NCI-H1694 treated with DMSO at 0.1 percent for 48 hours (cell line): ENCODE measurements at regions not wholly inside any gene's neighbourhood (a gene's known extent, or its start where the extent isn't known, plus 50 kb on each side); places are given as distances from the start of the nearest gene placed in this dataset.
"Not testable (repeated sequence)": the region's sequence is repeated elsewhere in the genome, so short reads cannot be mapped to it uniquely, and the experiment has no call there.

Experiments
- DNase-seq: peaks from one replicate; lab custom pipeline; 2025; lab: John Stamatoyannopoulos, UW

DNA sequence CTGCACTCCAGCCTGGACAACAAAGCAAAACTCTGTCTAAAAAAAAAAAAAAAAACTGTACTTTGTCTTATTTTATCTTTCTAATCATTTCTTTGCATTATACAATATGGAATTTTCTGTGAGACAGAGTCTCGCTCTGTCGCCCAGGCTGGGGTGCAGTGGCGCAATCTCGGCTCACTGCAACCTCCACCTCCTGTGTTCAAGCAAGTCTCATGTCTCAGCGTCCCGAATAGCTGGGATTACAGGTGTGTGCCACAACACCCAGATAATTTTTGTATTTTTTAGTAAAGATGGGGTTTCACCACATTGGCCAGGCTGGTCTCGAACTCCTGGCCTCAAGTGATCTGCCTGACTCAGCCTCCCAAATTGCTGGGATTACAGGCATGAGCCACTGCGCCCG lies 90.0 kb downstream of the MRPL14 start:
- DNase-seq, result not testable (repeated sequence)

DNA sequence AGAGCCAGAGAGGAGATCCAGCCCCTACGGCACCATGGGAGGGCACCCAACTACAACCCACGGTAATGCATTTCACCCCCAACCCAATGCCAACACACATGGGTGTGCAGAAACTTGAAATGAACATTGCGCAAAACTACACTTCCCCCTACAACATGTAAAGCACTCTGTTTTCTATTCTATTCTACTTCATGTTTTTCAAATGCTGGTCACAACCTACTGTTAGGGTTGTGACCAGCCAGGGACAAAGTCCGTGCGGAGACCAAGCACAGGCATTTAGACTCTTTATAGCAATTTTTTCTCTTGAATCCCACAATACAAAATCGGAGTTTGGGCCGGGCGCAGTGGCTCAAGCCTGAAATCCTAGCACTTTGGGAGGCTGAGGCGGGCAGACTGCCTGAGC lies 90.6 kb downstream of the MRPL14 start:
- DNase-seq, result no peak

DNA sequence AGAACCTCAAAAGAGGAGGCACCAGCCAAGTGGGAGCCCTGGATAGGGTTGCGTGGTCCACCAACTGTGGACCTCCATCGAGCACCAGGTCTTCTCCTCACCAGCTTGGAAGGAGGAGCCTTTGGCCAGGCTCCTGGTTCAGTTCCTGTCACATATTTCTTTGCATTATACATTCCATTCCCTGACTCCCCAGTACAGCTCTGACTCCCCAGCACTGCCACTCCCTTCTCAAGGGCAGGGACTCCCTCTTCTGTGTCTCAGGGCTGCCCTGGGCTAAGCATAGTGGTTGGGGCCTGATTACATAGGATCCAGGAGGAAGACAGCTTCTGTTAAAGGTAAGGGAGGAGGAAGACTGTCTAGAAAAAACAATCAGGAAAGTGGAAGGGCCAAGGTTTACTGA lies 91.1 kb downstream of the MRPL14 start:
- no peak for DNase-seq

DNA sequence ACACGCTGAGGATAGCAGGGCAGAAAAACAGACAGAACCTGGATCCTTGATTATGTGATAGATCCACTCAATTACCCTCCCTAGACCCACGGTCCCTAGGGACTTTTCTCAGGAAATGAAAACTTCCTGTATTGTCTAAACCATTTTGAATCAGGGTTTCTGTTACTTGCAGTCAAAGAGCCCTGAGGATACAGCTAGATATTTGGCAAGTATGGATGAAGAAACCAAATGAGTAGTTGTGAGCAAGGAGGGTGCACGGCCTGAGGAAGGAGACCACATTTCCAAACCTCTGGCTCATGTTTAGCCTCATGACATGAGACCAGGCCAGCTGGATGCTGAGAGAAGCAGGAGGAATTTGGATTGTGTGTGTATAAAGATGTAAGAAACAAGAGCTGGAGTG lies 91.6 kb downstream of the MRPL14 start:
- DNase-seq, result no peak

DNA sequence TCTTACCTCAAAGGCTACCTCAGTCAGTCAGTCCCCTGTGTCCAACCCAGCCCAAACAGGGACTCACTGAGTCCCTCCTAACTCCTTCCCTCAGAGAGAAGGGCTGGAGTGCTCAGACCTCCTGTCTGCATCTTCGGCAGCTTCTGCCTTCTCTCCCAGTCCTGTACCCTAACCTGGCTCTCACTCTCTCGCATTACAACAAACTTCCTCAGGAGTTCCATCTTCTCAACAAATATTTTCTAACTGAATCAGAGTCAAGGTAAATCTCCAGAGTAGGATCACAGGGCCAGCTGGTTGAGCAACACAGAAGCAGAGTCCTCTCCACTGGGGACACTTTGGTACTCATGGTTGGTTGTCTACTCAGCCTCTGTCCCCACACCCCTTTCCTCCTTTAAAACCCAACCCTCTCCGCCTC lies 92.3 kb downstream of the MRPL14 start:
- no peak for DNase-seq

DNA sequence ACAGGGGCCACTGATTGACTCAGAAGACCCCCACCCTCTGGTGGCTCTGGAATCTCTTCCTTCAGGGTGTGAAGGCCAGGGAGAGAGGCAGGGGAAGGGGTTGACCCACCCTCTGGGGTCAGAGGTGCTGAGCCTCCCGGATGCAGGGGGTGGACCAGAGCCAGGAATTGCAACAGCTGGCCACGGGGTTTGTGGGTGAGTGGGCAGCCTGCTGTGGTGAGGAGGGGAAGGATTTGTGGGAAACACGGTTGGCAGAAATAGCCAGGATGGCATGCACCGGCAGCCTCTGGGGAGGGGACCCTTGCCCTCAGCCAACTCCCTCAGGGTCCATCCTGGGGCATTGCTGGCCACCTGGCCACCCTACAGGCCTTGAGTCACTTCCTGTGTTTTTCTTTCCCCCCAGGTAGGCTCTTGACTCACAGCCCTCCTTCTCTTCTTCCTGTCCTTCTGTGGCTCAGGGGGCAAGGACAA lies 92.8 kb downstream of the MRPL14 start:
- no peak for DNase-seq

GRCh38 chr6:44030812-44031454 lies 96.3 kb downstream of the MRPL14 start:
- no peak for DNase-seq

DNA sequence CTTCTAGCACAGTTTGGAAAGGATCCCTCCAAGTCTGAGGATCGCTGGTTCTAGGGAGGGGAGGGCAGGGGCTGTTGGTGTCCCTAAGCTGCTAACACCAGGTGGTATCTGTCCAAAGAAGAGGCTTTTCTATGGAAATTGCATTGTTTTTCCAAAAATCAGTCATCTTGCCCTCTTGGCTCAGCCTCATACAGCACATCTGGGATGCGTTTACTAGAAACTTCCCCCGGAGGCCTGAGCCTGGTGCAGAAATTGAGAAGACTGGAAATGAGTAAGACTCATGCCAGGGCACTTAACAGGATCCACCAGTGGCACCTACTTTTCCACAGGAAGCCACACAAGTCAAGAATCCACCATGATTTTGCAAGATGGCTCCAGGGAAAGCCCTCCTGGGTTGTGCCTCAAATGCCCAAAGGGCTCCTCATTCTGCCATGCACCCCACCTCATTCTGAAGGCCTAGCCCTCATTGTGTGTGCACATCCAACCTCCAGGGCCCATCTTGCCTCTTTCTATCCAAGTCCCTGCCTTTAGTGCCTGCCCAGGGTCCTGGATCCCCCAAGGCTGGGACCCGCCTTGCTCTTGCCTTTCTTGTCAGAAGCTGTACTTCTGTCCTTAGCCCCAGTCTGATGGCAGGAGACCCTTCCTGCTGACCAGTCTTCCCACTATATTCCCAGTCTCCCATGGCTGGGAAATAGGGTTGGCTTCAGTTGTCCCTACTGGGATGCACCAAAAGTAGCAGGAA lies 97.6 kb downstream of the MRPL14 start:
- DNase-seq, result no peak

- no peak for DNase-seq
Measured at GRCh38 chr6:44028789-44029310, 98.4 kb downstream of the MRPL14 start.

DNA sequence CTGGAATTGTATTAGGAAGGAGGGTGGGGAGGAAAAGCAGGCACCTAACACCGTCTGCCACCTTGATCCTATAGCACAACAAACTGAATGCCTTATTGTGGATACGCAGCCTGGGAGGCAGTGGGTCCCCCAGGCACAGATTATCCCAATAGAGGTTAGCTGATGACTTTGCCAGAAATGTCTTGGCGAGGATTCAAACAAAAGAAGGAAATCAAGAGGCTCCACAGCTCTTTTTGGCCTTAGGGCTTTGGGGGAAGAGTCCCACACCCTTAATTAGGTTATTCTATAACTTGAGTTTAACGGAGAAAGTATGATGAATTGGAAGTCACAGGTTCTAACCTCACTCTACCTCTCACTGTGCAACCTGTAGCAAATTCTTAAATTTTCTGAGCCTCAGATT lies 102.0 kb downstream of the MRPL14 start:
- DNase-seq, result no peak

DNA sequence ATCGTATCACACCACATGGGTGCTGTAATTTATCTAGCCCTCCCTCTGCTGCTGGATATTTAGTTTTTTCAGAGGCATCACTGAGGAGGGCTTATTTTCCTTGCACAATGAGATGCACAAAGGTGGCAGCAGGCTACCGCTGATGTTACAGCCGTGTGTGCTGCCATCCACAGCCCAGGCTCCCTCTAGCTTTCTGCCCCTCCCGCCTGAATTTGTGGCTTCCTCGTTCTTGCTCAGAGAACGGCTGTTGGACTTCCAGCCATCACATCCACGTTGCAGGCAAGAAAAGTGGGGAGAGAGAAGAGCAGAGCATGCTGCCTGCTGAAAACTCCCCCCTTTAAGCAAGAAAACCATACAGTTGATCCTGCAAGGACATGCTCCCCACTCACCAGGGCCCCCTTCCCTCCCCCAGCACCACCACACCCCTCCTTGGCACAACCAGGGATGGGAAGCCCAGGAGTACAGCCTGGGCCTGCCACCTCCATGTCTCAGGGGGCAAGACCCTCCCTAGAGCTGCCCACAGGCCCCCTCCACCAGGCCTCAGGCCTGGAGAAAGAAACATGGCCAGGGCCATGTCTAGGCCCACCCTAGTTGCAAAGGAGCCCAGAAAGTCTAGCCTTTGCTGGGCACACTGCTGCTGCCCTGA lies 102.6 kb downstream of the MRPL14 start:
- no peak for DNase-seq

GRCh38 chr6:44023586-44024454 lies 103.4 kb downstream of the MRPL14 start:
- no peak for DNase-seq

DNA sequence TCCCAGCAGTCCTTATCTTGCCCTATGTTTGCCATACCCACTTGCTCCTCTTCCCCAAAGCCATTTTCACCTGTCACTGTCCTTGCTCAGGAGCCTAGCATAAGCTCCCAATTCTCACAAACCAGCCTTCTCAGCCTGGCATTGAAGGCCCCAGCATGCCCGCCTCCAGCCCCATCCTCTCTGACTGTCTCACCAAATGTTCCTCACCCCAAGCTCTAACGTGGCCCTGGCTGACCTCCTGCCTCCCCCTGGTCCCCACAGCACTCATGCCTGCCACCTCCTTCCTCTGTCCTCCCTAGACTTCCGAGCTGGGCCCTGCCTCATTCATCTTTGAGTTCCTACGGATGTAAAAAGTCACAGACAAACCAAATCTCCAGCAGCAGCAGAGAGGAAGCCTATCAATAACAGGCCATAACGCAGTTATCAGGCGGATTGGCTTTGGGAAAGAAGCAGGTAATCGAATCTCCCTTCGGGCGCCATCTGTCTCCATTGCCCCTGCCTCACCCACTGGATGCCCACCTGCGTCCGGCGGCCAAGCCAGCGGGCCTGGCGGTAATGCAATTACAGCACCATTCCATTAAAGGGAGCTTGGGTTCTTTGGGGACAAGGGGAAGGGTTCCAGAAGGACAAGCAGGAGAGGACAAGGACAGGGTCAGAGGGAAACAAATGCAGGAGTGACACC lies 104.4 kb downstream of the MRPL14 start:
- DNase-seq, result no peak

GRCh38 chr6:44022296-44022661 lies 105.0 kb downstream of the MRPL14 start:
- no peak for DNase-seq

- DNase-seq, result no peak
Measured at GRCh38 chr6:44021589-44022295, 105.5 kb downstream of the MRPL14 start.

GRCh38 chr6:44020664-44021425 lies 106.4 kb downstream of the MRPL14 start:
- no peak for DNase-seq

DNA sequence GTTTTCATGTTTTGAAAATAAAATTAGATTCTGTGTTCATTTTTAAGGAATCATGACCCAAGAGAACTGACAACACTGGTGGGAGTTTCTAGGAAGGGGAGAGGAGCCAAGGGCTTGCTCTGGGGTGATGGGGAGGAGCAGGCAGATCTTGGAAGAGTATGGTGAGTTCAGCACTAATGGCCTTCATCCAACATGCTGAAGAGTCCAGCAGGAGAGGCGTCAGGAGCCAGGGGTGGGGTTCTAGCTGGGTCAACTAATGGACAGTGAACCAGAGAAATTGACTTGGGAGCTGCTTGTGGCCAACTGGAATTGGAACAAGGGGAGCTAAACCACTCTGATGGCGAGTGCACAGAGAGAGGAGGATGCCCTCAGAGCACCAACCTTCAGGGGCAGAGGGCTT lies 107.1 kb downstream of the MRPL14 start:
- DNase-seq, result no peak

- not testable (repeated sequence) for DNase-seq
Measured at GRCh38 chr6:44017307-44017706, 109.9 kb downstream of the MRPL14 start.

DNA sequence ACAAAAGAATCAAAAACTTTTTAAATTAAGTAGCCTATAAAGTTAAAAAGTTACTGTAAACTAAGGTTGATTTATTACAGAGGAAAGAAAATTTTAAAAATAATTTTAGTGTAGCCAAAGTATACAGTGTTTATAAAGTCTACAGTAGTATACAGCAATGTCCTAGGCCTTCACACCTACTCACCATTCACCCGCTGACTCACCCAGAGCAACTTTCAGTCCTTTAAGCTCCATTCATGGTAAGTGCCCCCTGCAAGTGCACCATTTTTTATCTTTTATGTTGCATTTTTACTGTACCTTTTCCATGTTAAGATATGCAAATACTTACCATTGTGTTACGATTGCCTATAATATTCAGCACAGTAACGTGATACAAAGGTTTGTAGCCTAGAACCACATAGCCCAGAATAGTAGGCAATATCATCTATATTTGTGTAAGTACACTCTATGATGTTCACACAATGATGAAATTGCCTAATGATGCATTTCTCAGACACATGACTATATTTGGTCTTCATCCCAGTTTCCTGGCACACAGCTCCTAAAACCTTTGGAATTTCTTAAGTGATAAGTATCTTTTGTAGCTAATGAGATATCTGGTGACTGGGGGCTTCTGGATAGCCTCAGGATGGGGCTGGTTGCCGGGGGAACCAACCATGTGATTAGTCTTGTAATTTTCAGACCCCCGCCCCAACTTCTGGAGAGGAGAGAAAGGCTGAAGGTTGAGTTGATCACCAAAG lies 111.0 kb downstream of the MRPL14 start:
- no peak for DNase-seq
